BLaER1 (cell line): ENCODE measurements at regions not wholly inside any gene's neighbourhood (a gene's known extent, or its start where the extent isn't known, plus 50 kb on each side); places are given as distances from the start of the nearest gene placed in this dataset.

Experiments used
- H3K27ac ChIP-seq: shearing (Covaris generic); formaldehyde crosslinking; 2 replicates; pipeline ENCODE4 v1.8.1; 2022
- H3K27me3 ChIP-seq: shearing (Covaris generic); formaldehyde crosslinking; 2 replicates; pipeline ENCODE4 v1.8.1; 2022
- H3K36me3 ChIP-seq: shearing (Covaris generic); formaldehyde crosslinking; 2 replicates; pipeline ENCODE4 v1.8.1; 2022
- H3K4me1 ChIP-seq: shearing (Covaris generic); formaldehyde crosslinking; 2 replicates; pipeline ENCODE4 v1.8.1; 2022
- H3K4me2 ChIP-seq: shearing (Covaris generic); formaldehyde crosslinking; 2 replicates; pipeline ENCODE4 v1.8.1; 2022
- H3K4me3 ChIP-seq: shearing (Covaris generic); formaldehyde crosslinking; 2 replicates; pipeline ENCODE4 v1.8.1; 2022
- H3K9ac ChIP-seq: shearing (Covaris generic); formaldehyde crosslinking; 2 replicates; pipeline ENCODE4 v1.8.1; 2022
- H3K9me3 ChIP-seq: shearing (Covaris generic); formaldehyde crosslinking; 2 replicates; pipeline ENCODE4 v1.8.1; 2022
- H4K20me1 ChIP-seq: shearing (Covaris generic); formaldehyde crosslinking; 2 replicates; pipeline ENCODE4 v1.8.1; 2022
- Cebpa-rat ChIP-seq: shearing (Covaris generic); IDR thresholded peaks from 2 replicates; pipeline ENCODE4 v1.8.1; 2022

DNA sequence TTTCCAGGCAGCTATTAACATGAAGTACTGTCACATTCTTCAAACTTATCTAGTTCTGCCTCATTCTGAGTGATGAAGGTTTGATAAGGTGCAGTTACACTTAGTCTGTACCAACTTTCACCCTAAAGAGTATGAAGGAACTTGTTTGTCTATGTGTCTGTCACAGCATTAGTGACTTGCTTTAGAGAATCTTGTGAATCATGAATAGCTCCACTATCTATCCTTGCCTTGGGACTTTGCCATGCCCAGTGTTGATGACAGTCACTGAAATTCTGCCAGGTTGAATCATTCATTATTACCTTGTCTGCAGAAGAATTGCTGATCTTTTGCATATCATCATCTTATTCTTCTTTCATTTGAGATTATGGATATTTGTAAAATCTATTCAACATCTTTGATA, 50.9 kb upstream of the A1CF start:
- no peak for TF ChIP-seq Cebpa-rat

DNA sequence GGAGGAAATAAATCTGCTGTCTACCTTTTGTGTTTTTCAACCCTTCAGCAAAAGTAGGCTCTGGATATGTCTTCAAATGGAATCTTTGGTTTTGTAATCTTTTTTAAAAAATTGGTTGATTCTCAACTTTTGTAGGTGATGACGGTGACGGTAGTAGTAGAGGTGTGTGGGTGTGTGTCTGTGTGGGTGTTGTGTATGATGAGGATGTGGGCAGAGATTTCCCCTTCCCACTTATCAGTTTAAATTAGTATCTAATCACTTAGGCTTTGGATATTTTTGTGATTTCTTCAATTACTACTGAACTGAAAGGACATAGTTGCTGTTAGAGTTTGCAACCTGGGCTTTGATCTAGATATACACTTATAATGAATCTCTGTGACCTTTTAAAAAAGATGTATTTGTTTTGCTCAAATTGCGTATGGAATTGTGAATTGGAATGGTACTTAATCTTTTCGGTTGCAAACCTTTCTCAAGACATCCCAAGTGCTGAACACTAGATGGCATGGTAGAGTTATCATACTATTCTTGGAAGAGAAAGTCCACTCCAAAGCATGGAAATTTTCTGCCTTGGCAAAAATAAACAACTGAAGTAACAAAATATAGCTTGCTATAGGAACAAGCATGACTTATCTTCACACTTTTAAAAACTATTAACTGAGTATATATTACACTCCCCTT, 51.9 kb upstream of the A1CF start:
- Histone ChIP-seq H3K36me3 (no peaks in the 10 kb centered on the region), H3K27ac (no peak overlapping the region), H3K4me1 (no peaks in the 10 kb centered on the region), H4K20me1 (no peaks in the 10 kb centered on the region), H3K9me3 (no peaks in the 10 kb centered on the region), H3K9ac (no peak overlapping the region), H3K4me3 (no peak overlapping the region), H3K27me3 (no peaks in the 10 kb centered on the region), H3K4me2 (no peak overlapping the region)
- no peak for TF ChIP-seq Cebpa-rat

More for the DNA sequence above, 50.9 kb upstream of the A1CF start:
- Histone ChIP-seq H3K4me3 (no peak overlapping the region), H3K36me3 (no peaks in the 10 kb centered on the region), H3K9ac (no peak overlapping the region), H3K9me3 (no peaks in the 10 kb centered on the region), H3K27ac (no peak overlapping the region), H3K4me2 (no peak overlapping the region), H4K20me1 (no peaks in the 10 kb centered on the region), H3K27me3 (no peaks in the 10 kb centered on the region), H3K4me1 (no peaks in the 10 kb centered on the region)

DNA sequence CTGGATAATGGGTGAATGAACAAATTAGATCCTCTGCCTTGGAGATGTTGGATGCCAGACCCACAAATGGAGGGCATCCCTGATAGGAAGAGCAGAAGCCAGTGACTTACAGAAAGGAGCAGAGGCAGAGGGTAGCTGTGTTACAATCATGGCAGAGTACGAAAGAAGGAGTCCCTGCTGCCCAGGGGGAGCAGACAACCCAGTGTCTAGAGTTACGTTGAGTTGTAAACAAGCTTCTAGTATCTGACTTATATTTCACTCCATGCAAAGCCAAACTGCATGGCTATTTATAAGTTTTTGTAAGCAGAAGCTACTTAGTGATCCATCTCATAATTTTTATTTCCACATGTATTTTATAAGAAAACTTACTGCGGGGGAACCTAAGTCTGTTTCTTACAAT, 56.2 kb upstream of the A1CF start:
- TF ChIP-seq Cebpa-rat = no peak
- Histone ChIP-seq H4K20me1 (no peaks in the 10 kb centered on the region), H3K4me2 (no peak overlapping the region), H3K27me3 (no peaks in the 10 kb centered on the region), H3K27ac (no peak overlapping the region), H3K9ac (no peak overlapping the region), H3K9me3 (no peaks in the 10 kb centered on the region), H3K36me3 (no peaks in the 10 kb centered on the region), H3K4me3 (no peak overlapping the region), H3K4me1 (no peaks in the 10 kb centered on the region)

DNA sequence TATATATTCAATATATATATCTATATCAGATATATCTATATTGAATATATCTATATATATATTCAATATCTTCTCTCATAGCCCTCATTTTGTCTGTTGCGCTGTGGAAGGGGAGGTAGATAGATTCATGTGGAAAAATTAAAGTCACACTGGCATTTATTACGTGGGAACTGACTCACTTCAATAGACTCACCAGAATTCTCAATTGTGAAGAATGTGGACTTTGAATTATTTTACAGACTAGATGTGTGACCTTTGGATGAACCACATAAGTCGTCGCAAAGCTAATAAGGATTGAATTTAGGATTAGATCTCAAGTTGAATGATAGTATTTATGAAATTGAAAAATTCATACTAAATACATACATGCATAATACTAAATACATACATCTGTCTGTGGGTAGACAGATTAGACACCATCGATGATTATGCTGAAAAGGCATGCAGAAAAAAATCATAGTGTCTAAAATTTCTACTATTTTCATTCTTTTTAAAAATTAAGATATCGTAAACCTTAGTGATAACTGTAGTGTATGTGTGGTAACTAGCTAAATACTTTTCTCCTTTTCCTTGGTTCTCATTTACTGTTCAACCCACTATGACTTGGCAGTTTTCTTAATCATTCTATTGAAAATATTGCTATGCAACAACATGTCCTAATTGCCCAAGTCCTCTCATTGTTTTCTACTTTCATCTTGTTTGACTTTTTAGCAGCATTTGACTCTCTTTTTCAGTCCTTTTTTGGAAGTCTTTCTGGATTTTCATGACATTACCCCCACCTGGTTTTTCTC, 61.8 kb upstream of the A1CF start:
- no peak overlapping the region for H3K27ac ChIP-seq
- no peaks in the 10 kb centered on the region for H3K9me3 ChIP-seq
- no peak overlapping the region for H3K9ac ChIP-seq
- H3K36me3 ChIP-seq = no peaks in the 10 kb centered on the region
- H3K27me3 ChIP-seq = no peaks in the 10 kb centered on the region
- H3K4me3 ChIP-seq = no peak overlapping the region
- no peak for TF ChIP-seq Cebpa-rat
- H3K4me2 ChIP-seq = no peak overlapping the region
- H4K20me1 ChIP-seq = no peaks in the 10 kb centered on the region
- H3K4me1 ChIP-seq = no peaks in the 10 kb centered on the region

DNA sequence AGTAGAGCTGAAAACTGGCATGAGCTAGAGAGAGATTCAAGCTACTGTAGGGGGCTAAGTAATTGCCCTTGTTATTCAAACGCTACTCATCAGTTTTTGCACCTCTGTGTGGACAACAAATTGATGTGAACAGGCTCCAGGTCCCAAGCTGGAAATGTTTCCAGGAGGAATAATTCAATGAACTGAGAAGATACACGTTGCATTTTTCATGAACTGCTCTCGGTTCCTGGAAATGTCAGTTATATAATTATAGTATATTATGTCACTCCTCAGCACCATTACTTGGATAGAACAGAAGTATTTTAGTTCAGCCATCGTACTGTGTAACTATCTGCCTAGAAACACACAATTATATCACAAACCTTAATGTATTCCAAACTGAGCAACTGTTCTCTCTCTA, 65.9 kb upstream of the A1CF start:
- no peak for TF ChIP-seq Cebpa-rat
- Histone ChIP-seq H3K4me2 (no peak overlapping the region), H3K27me3 (no peaks in the 10 kb centered on the region), H3K9ac (no peak overlapping the region), H3K27ac (no peak overlapping the region), H3K4me1 (no peaks in the 10 kb centered on the region), H3K9me3 (no peaks in the 10 kb centered on the region), H3K4me3 (no peak overlapping the region), H4K20me1 (no peaks in the 10 kb centered on the region), H3K36me3 (no peaks in the 10 kb centered on the region)

DNA sequence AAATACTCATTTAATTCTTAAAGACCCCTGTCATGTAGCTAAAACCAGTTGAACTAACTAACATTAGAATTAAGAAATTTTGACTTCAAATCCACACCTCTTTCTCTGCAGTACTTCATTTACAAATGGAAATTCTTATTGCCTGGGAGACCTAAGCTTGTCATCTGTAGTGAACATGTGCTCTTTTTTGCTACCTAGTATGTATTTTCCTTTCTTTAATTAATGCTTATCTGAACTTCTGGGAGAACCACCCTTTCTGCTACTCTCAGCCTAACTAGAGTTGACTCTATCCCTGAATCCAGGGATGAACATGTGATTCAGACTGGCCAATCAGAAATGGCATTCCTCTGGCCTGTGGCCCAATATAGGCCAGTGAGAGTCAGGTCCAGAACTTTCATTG, 75.9 kb upstream of the A1CF start:
- H3K36me3 ChIP-seq = no peaks in the 10 kb centered on the region
- H4K20me1 ChIP-seq = no peaks in the 10 kb centered on the region
- peaks cover 6% of the 10 kb centered on the region for H3K9me3 ChIP-seq
- H3K4me1 ChIP-seq = no peaks in the 10 kb centered on the region
- no peaks in the 10 kb centered on the region for H3K27me3 ChIP-seq
- no peak overlapping the region for H3K9ac ChIP-seq
- TF ChIP-seq Cebpa-rat = no peak
- H3K4me3 ChIP-seq = no peak overlapping the region
- H3K4me2 ChIP-seq = no peak overlapping the region
- H3K27ac ChIP-seq = no peak overlapping the region

DNA sequence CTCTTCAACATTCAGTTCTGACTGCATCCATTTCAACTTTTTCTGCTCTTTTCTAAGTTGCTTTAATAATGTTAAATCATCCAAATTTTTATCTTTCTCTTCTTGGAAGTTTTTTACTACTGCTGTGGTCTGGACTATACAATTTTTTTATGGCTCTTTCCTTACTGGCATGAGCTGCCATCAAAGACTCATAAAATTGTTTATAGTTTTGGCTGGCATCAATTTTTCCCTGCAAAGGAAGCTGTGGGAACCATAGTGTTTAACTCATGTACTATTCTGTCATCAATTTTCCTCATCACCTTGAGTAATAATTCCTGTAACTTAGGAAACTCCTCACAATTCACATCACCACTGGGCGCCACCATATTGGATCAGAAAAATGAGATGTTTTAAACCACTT, 77.6 kb upstream of the A1CF start:
- H3K36me3 ChIP-seq = no peaks in the 10 kb centered on the region
- H4K20me1 ChIP-seq = no peaks in the 10 kb centered on the region
- H3K27me3 ChIP-seq = no peaks in the 10 kb centered on the region
- H3K4me2 ChIP-seq = no peak overlapping the region
- peaks cover 6% of the 10 kb centered on the region for H3K9me3 ChIP-seq
- no peak overlapping the region for H3K27ac ChIP-seq
- TF ChIP-seq Cebpa-rat = no peak
- H3K4me1 ChIP-seq = no peaks in the 10 kb centered on the region
- no peak overlapping the region for H3K4me3 ChIP-seq
- no peak overlapping the region for H3K9ac ChIP-seq

DNA sequence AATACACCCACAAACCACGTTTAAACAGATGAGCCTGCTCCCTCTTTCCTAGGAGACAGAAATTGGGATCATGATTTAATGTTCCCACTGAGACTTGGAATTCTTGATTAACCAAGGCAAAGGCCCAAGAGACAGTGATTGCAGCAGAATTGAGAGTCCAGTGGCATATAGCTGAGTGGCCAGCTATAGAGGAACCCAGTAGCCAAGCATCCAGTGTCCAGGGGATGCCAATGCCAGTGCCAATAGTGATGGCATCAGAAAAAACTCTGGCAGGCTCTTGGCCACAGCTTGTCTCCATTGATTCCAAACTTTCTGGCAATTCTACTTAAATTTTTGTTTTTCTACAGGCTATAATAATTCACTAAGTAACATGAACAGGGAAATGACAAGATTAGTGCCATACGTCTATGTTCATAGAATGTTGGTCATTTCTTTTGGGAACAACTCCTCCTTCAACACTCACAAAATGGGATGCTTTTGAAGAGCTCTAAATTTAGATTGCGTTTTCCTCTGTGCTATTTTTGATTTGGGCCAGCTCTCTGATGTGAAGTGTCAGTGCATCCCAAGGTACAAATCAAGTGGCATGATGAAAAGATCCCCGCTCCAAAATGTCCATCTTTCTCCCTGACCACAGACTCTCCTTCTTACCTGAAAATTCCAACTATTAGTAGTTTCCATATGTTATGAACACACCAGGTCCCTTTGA, 83.1 kb upstream of the A1CF start:
- peaks cover 6% of the 10 kb centered on the region for H3K9me3 ChIP-seq
- H3K27me3 ChIP-seq = no peaks in the 10 kb centered on the region
- H3K4me3 ChIP-seq = no peak overlapping the region
- no peak overlapping the region for H3K4me2 ChIP-seq
- no peak for TF ChIP-seq Cebpa-rat
- no peaks in the 10 kb centered on the region for H4K20me1 ChIP-seq
- H3K36me3 ChIP-seq = no peaks in the 10 kb centered on the region
- no peaks in the 10 kb centered on the region for H3K4me1 ChIP-seq
- no peak overlapping the region for H3K27ac ChIP-seq
- no peak overlapping the region for H3K9ac ChIP-seq

DNA sequence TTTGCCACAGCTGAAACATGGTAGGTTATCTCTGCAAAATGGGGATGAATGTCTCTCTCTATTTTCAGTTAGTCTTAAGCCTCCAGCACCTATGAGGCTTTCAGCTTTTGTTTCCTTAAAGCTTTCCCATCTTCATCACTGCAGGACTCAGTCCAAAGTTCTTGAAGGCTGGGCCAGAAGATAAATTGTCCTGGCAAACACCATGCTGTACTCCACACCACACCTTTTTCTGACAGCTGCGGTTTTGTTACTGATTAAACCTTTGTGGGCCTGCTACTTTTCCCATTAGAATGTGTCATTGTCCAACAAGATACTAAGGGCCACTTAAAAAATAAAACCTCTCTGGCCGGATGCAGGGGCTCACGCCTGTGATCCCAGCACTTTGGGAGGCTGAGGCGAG, 87.2 kb upstream of the A1CF start:
- Histone ChIP-seq H3K9ac (no peak overlapping the region), H3K27ac (no peak overlapping the region), H3K4me1 (no peaks in the 10 kb centered on the region), H3K27me3 (no peaks in the 10 kb centered on the region), H3K4me2 (no peak overlapping the region), H3K36me3 (no peaks in the 10 kb centered on the region), H3K9me3 (no peaks in the 10 kb centered on the region), H4K20me1 (no peaks in the 10 kb centered on the region), H3K4me3 (no peak overlapping the region)
- TF ChIP-seq Cebpa-rat = no peak

DNA sequence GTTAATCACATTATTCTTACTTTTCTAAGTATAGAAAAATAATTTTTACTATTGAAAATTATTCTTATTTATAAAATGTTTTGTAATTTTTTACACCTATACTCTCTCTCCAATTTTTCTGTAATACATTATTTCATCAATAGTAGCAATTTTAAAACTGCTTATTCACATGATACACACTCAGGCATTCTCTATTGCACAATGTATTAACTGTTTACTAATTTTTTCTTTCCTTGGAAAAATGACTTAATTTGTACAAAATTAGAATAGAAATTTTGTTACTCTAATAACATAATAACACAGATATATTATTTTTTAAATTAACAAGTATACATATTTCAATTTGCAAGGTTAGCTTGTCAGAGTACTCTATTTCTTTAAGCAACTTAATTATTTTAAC, 92.9 kb upstream of the PRKG1 start:
- H4K20me1 ChIP-seq = no peaks in the 10 kb centered on the region
- no peaks in the 10 kb centered on the region for H3K36me3 ChIP-seq
- TF ChIP-seq Cebpa-rat = no peak
- H3K27me3 ChIP-seq = no peaks in the 10 kb centered on the region
- no peak overlapping the region for H3K9ac ChIP-seq
- H3K4me2 ChIP-seq = no peak overlapping the region
- no peak overlapping the region for H3K4me3 ChIP-seq
- H3K9me3 ChIP-seq = no peaks in the 10 kb centered on the region
- no peaks in the 10 kb centered on the region for H3K4me1 ChIP-seq
- no peak overlapping the region for H3K27ac ChIP-seq
